OCI-LY1 (cell line): ENCODE measurements at regions not wholly inside any gene's neighbourhood (a gene's known extent, or its start where the extent isn't known, plus 50 kb on each side); places are given as distances from the start of the nearest gene placed in this dataset.

Source experiments
- H2AFZ ChIP-seq: fragments of 200-600 bp; sonication (generic), shearing (Covaris generic); 2 replicates; pipeline ENCODE4 v1.6.0; 2014; ENCODE audit warnings: antibody characterized with exemption, mild to moderate bottlenecking, low read length
- H3F3A ChIP-seq: fragments of 200-600 bp; sonication (generic), shearing (Covaris generic); 2 replicates; pipeline ENCODE4 v1.6.0; 2014; ENCODE audit warnings: mild to moderate bottlenecking, antibody characterized with exemption, low read length, moderate library complexity; ENCODE audit not compliant: insufficient read depth
- H3K27ac ChIP-seq: fragments of 200-600 bp; sonication (generic); 2 replicates; pipeline ENCODE4 v1.5.1; 2014; ENCODE audit warnings: low read length, mixed run types, mild to moderate bottlenecking, low read depth; ENCODE audit not compliant: poor library complexity, severe bottlenecking
- H3K27me3 ChIP-seq: fragments of 200-600 bp; sonication (generic); 2 replicates; pipeline ENCODE4 v1.6.0; 2014; ENCODE audit warnings: antibody characterized with exemption, mild to moderate bottlenecking, low read length, moderate library complexity; ENCODE audit not compliant: insufficient read depth
- H3K36me3 ChIP-seq: fragments of 200-600 bp; sonication (generic); 2 replicates; pipeline ENCODE4 v1.6.1; 2014; ENCODE audit warnings: mild to moderate bottlenecking, antibody characterized with exemption, low read length, moderate library complexity, mixed read lengths; ENCODE audit not compliant: insufficient read depth
- H3K4me1 ChIP-seq: fragments of 200-600 bp; sonication (generic); 2 replicates; pipeline ENCODE4 v1.5.1; 2014; ENCODE audit warnings: mild to moderate bottlenecking, low read length, moderate library complexity; ENCODE audit not compliant: insufficient read depth, severe bottlenecking
- H3K4me2 ChIP-seq: fragments of 200-600 bp; sonication (generic), shearing (Covaris generic); 2 replicates; pipeline ENCODE4 v1.6.1; 2014; ENCODE audit warnings: low read length
- H3K4me3 ChIP-seq: fragments of 200-600 bp; sonication (generic); 2 replicates; pipeline ENCODE4 v1.5.1; 2014; ENCODE audit warnings: low read length, low read depth, mild to moderate bottlenecking, mixed read lengths; ENCODE audit not compliant: poor library complexity, severe bottlenecking
- H3K79me2 ChIP-seq: fragments of 200-600 bp; shearing (Covaris generic); 2 replicates; pipeline ENCODE4 v1.6.1; 2016; ENCODE audit warnings: mixed run types, low read length, mixed read lengths; ENCODE audit not compliant: insufficient read depth
- H3K9ac ChIP-seq: fragments of 200-600 bp; sonication (generic), shearing (Covaris generic); 2 replicates; pipeline ENCODE4 v1.6.1; 2014; ENCODE audit warnings: mild to moderate bottlenecking, low read length, mixed read lengths
- H3K9me2 ChIP-seq: fragments of 200-600 bp; sonication (generic), shearing (Covaris generic); 2 replicates; pipeline ENCODE4 v1.6.1; 2014; ENCODE audit warnings: low read depth, mild to moderate bottlenecking, low read length, mixed read lengths
- H3K9me3 ChIP-seq: fragments of 200-600 bp; shearing (Covaris generic); 2 replicates; pipeline ENCODE4 v1.6.1; 2014; ENCODE audit warnings: low read length, mixed read lengths
- H4K20me1 ChIP-seq: fragments of 200-600 bp; sonication (generic), shearing (Covaris generic); 2 replicates; pipeline ENCODE4 v1.6.0; 2016; ENCODE audit warnings: mild to moderate bottlenecking, low read length; ENCODE audit not compliant: insufficient read depth
- EZH2 ChIP-seq: fragments of 200-600 bp; sonication (generic), shearing (Covaris generic); IDR thresholded peaks from 2 replicates; pipeline ENCODE4 v1.8.0; 2017; ENCODE audit warnings: borderline replicate concordance, mixed run types, mild to moderate bottlenecking, antibody characterized with exemption, low read length, moderate library complexity, mixed read lengths
- TF ChIP-seq, protein P1 (sequence below): fragments of 200-600 bp; sonication (generic), shearing (Covaris generic); IDR thresholded peaks from 2 replicates; pipeline ENCODE4 v1.5.1; 2017; ENCODE audit warnings: mild to moderate bottlenecking, antibody characterized with exemption, low read length, moderate library complexity, mixed read lengths

DNA sequence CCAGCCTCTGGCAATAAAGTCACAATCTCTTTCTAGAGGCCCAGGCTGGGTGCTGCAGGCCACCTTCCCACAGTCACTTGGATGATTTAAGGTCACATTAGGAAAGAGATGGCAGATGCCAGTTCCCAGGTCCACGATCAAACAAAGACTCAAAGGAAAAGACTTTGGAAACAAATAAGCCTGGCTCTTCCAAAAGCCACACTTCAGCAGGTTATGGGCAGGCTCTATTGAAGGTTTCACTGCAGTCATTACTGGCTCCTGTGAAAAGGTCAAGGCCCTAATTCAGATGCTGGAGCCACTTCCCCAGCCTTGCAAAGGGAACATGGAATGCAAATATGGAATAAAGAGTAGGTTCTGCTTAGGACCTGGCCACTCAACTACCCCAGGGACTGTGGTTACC lies 104.0 kb upstream of the ZNF32 start:
- H3K36me3 ChIP-seq, result no peaks in the 10 kb centered on the region
- no peak overlapping the region for H3K9ac ChIP-seq
- no peaks in the 10 kb centered on the region for H3K4me1 ChIP-seq
- H4K20me1 ChIP-seq, result no peaks in the 10 kb centered on the region
- no peak overlapping the region for H3K4me3 ChIP-seq
- no peak overlapping the region for H3K4me2 ChIP-seq
- no peaks in the 10 kb centered on the region for H3K9me2 ChIP-seq
- no peaks in the 10 kb centered on the region for H3K27me3 ChIP-seq
- TF ChIP-seq, protein P1, sequence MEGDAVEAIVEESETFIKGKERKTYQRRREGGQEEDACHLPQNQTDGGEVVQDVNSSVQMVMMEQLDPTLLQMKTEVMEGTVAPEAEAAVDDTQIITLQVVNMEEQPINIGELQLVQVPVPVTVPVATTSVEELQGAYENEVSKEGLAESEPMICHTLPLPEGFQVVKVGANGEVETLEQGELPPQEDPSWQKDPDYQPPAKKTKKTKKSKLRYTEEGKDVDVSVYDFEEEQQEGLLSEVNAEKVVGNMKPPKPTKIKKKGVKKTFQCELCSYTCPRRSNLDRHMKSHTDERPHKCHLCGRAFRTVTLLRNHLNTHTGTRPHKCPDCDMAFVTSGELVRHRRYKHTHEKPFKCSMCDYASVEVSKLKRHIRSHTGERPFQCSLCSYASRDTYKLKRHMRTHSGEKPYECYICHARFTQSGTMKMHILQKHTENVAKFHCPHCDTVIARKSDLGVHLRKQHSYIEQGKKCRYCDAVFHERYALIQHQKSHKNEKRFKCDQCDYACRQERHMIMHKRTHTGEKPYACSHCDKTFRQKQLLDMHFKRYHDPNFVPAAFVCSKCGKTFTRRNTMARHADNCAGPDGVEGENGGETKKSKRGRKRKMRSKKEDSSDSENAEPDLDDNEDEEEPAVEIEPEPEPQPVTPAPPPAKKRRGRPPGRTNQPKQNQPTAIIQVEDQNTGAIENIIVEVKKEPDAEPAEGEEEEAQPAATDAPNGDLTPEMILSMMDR, result no peak
- TF ChIP-seq EZH2, result no peak
- no peak overlapping the region for H2AFZ ChIP-seq
- H3K79me2 ChIP-seq, result no peaks in the 10 kb centered on the region
- H3K9me3 ChIP-seq, result no peaks in the 10 kb centered on the region
- H3F3A ChIP-seq, result no peaks in the 10 kb centered on the region
- H3K27ac ChIP-seq, result no peak overlapping the region

DNA sequence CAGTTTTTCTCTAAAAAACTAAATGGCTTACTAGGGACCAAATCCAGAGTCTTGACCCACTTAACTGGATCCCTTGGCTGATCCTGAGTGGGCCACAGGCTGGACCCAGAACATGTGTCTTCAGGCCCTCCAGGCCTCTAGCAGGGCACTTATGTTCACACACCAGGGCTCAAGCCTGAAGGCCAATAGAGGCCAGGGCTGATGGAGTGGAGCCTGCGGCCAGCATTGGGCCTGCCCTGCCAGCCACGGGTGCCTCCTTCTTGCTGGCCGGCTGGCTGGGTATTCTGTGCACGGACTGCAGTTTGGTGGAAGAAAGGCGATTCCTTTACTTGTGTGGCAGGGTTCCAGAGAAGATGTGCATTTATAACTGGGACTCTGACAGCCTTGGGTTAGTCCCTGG lies 103.0 kb upstream of the ZNF32 start:
- no peak overlapping the region for H2AFZ ChIP-seq
- H3K27me3 ChIP-seq, result no peaks in the 10 kb centered on the region
- H3K4me1 ChIP-seq, result no peaks in the 10 kb centered on the region
- no peak overlapping the region for H3K4me3 ChIP-seq
- no peaks in the 10 kb centered on the region for H3K36me3 ChIP-seq
- H3F3A ChIP-seq, result no peaks in the 10 kb centered on the region
- no peaks in the 10 kb centered on the region for H3K79me2 ChIP-seq
- no peak overlapping the region for H3K9ac ChIP-seq
- H3K9me2 ChIP-seq, result no peaks in the 10 kb centered on the region
- TF ChIP-seq, protein P1, result no peak
- no peak for TF ChIP-seq EZH2
- H3K4me2 ChIP-seq, result no peak overlapping the region
- no peaks in the 10 kb centered on the region for H3K9me3 ChIP-seq
- H4K20me1 ChIP-seq, result no peaks in the 10 kb centered on the region
- no peak overlapping the region for H3K27ac ChIP-seq

DNA sequence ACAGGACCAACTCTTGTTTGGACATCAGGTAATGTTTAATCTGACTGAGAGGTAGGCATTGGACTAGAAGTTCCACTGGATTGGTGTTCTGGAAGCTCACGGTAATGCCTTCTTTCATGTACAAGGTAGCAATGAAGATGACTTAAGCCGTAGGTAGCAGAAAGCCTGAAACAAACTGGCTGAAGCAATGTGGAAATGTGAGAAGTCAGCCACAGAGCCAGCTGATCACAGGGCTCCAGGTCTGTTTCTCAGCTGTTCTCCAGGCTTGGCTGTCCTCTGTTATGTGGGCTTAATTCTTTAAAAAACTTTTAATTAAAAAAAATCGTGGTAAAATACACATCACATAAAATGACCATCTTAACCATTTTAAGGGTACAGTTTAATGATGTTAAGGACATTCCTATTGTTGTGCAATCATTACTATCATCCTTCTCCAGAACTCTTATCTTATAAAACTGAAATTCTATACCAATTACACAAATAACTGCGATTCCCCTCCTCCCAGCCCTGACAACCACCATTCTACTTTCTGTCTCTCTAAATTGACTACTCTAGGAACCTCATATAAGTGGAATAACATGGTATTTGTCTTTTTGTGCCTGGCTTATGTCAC lies 101.4 kb upstream of the ZNF32 start:
- no peaks in the 10 kb centered on the region for H3K79me2 ChIP-seq
- no peak for TF ChIP-seq EZH2
- H3K4me1 ChIP-seq, result no peaks in the 10 kb centered on the region
- H3F3A ChIP-seq, result no peaks in the 10 kb centered on the region
- no peaks in the 10 kb centered on the region for H3K36me3 ChIP-seq
- H3K9me3 ChIP-seq, result no peaks in the 10 kb centered on the region
- H3K4me3 ChIP-seq, result no peak overlapping the region
- no peak overlapping the region for H2AFZ ChIP-seq
- H3K4me2 ChIP-seq, result no peak overlapping the region
- no peaks in the 10 kb centered on the region for H4K20me1 ChIP-seq
- no peaks in the 10 kb centered on the region for H3K9me2 ChIP-seq
- no peak overlapping the region for H3K27ac ChIP-seq
- no peaks in the 10 kb centered on the region for H3K27me3 ChIP-seq
- no peak overlapping the region for H3K9ac ChIP-seq

- Histone ChIP-seq H4K20me1 (no peaks in the 10 kb centered on the region), H3K9me2 (no peaks in the 10 kb centered on the region), H3F3A (no peaks in the 10 kb centered on the region), H3K36me3 (no peaks in the 10 kb centered on the region), H3K9ac (no peak overlapping the region), H3K79me2 (no peaks in the 10 kb centered on the region), H3K4me3 (no peak overlapping the region), H3K4me2 (no peak overlapping the region), H3K9me3 (no peaks in the 10 kb centered on the region), H3K27ac (no peak overlapping the region), H2AFZ (no peak overlapping the region), H3K27me3 (no peaks in the 10 kb centered on the region), H3K4me1 (no peaks in the 10 kb centered on the region)
- TF ChIP-seq EZH2, result no peak
- TF ChIP-seq, protein P1, result no peak
Observed at GRCh38 chr10:43749145-43749576, 100.5 kb upstream of the ZNF32 start.
